Tibial nerve (tissue), 4 donors: ENCODE measurements at regions not wholly inside any gene's neighbourhood (a gene's known extent, or its start where the extent isn't known, plus 50 kb on each side); places are given as distances from the start of the nearest gene placed in this dataset.

Experiments
- DNase-seq, 2 donors: peaks; one replicate each; pipeline ENCODE4 v3.0.0-alpha.2; 2019; ENCODE audit warnings: low spot score in 2 of 2
- H3K27ac ChIP-seq, 4 donors: fragments of 200-600 bp; sonication (generic) in 3 of 4; one replicate each; pipeline ENCODE4 v1.5.1; 2017 to 2019; ENCODE audit warnings: mild to moderate bottlenecking in 1 of 4
- H3K27me3 ChIP-seq, 2 donors: fragments of 200-600 bp; sonication (generic) in 1 of 2; one replicate each; pipeline versions ENCODE4 v1.5.1 to v1.6.0; 2017 to 2019
- H3K36me3 ChIP-seq, 3 donors: fragments of 200-600 bp; sonication (generic); one replicate each; pipeline ENCODE4 v1.5.1; 2018 to 2019
- H3K4me1 ChIP-seq, 4 donors: fragments of 200-600 bp; sonication (generic) in 3 of 4; one replicate each; pipeline ENCODE4 v1.5.1; 2017 to 2019
- H3K4me3 ChIP-seq, 4 donors: fragments of 200-600 bp; sonication (generic) in 3 of 4; one replicate each; pipeline ENCODE4 v1.5.1; 2017 to 2019; ENCODE audit warnings: mild to moderate bottlenecking in 1 of 4, moderate library complexity in 1 of 4
- H3K9me3 ChIP-seq, 4 donors: fragments of 200-600 bp; sonication (generic) in 3 of 4; one replicate each; pipeline ENCODE4 v1.5.1; 2017 to 2019
- CTCF ChIP-seq, 5 experiments: fragments of 200-600 bp in 3 of 5; fragments of 450-650 bp in 2 of 5; sonication (generic) in 3 of 5; IDR thresholded peaks; one replicate each; pipeline ENCODE4 v1.5.1; 2016 to 2019; ENCODE audit warnings: antibody characterized with exemption in 5 of 5, mild to moderate bottlenecking in 3 of 5, moderate library complexity in 2 of 5
- EP300 ChIP-seq, 2 donors: sonication (generic); formaldehyde crosslinking; IDR thresholded peaks; one replicate each; pipeline ENCODE4 v1.6.1; 2017; ENCODE audit warnings: antibody characterized with exemption in 2 of 2, mild to moderate bottlenecking in 1 of 2
- POLR2A ChIP-seq, 2 donors: fragments of 450-650 bp; IDR thresholded peaks; one replicate each; pipeline ENCODE4 v1.6.1; 2017; ENCODE audit warnings: antibody characterized with exemption in 2 of 2, mild to moderate bottlenecking in 2 of 2, moderate library complexity in 2 of 2
- WGBS, 2 donors: methylation state at CpG; one replicate each; pipeline ENCODE4 v1.1.5; 2018; 5-methylcytosine and 5-hydroxymethylcytosine counted together

GRCh38 chr2:48870942-48871341 lies 115.4 kb upstream of the LHCGR start:
- Histone ChIP-seq H3K9me3 (no peaks in the 10 kb centered on the region), H3K4me1 (no peaks in the 10 kb centered on the region), H3K36me3 (no peaks in the 10 kb centered on the region), H3K4me3 (no peak overlapping the region), H3K27me3 (no peaks in the 10 kb centered on the region), H3K27ac (no peak overlapping the region)
- 74 to 77% methylated on average over 4 of the region's 4 CpGs for WGBS, 2 donors
- TF ChIP-seq POLR2A (IDR thresholded peaks at IDR 0.05): no peak
- TF ChIP-seq CTCF (IDR thresholded peaks at IDR 0.05): no peak
- TF ChIP-seq EP300 (IDR thresholded peaks at IDR 0.05): no peak
- DNase-seq: no peak

GRCh38 chr2:48870503-48870902 lies 115.0 kb upstream of the LHCGR start:
- Histone ChIP-seq H3K36me3 (no peaks in the 10 kb centered on the region), H3K27me3 (no peaks in the 10 kb centered on the region), H3K4me3 (no peak overlapping the region), H3K4me1 (no peaks in the 10 kb centered on the region), H3K27ac (no peak overlapping the region), H3K9me3 (no peaks in the 10 kb centered on the region)
- TF ChIP-seq POLR2A (IDR thresholded peaks at IDR 0.05) (no peak), EP300 (IDR thresholded peaks at IDR 0.05) (no peak), CTCF (IDR thresholded peaks at IDR 0.05) (no peak)
- 57 to 60% methylated on average over 2 of the region's 2 CpGs for WGBS, 2 donors
- no peak for DNase-seq

GRCh38 chr2:48865704-48866103 lies 110.2 kb upstream of the LHCGR start:
- Histone ChIP-seq H3K4me3 (no peak overlapping the region), H3K27me3 (no peaks in the 10 kb centered on the region), H3K4me1 (no peaks in the 10 kb centered on the region), H3K9me3 (no peaks in the 10 kb centered on the region), H3K27ac (no peak overlapping the region), H3K36me3 (no peaks in the 10 kb centered on the region)
- DNase-seq: no peak
- TF ChIP-seq EP300 (IDR thresholded peaks at IDR 0.05) (no peak), POLR2A (IDR thresholded peaks at IDR 0.05) (no peak)
- WGBS, 2 donors: 52 to 60% methylated on average over 2 of the region's 2 CpGs

GRCh38 chr2:48860380-48860779 lies 104.9 kb upstream of the LHCGR start:
- Histone ChIP-seq H3K9me3 (no peaks in the 10 kb centered on the region), H3K27me3 (no peaks in the 10 kb centered on the region), H3K4me1 (no peaks in the 10 kb centered on the region), H3K27ac (no peak overlapping the region), H3K36me3 (no peaks in the 10 kb centered on the region), H3K4me3 (no peak overlapping the region)
- no peak for DNase-seq
- 45 to 67% methylated on average over 2 of the region's 2 CpGs for WGBS, 2 donors
- TF ChIP-seq POLR2A (IDR thresholded peaks at IDR 0.05): no peak
- TF ChIP-seq EP300 (IDR thresholded peaks at IDR 0.05): no peak
- TF ChIP-seq CTCF (IDR thresholded peaks at IDR 0.05): no peak

- no peak for DNase-seq
- 73 to 78% methylated on average over 3 of the region's 3 CpGs for WGBS, 2 donors
- no peaks in the 10 kb centered on the region for H3K36me3 ChIP-seq
- H3K27ac ChIP-seq: no peak overlapping the region
- H3K9me3 ChIP-seq: no peaks in the 10 kb centered on the region
- no peaks in the 10 kb centered on the region for H3K4me1 ChIP-seq
- no peaks in the 10 kb centered on the region for H3K27me3 ChIP-seq
- no peak overlapping the region for H3K4me3 ChIP-seq
- no peak for TF ChIP-seq CTCF (IDR thresholded peaks at IDR 0.05)
- no peak for TF ChIP-seq POLR2A (IDR thresholded peaks at IDR 0.05)
- TF ChIP-seq EP300 (IDR thresholded peaks at IDR 0.05): no peak
Observed at GRCh38 chr2:48856657-48857056, 101.1 kb upstream of the LHCGR start.

GRCh38 chr2:48856144-48856543 lies 100.6 kb upstream of the LHCGR start:
- Histone ChIP-seq H3K36me3 (no peaks in the 10 kb centered on the region), H3K4me3 (no peak overlapping the region), H3K27me3 (no peaks in the 10 kb centered on the region), H3K4me1 (no peaks in the 10 kb centered on the region), H3K9me3 (no peaks in the 10 kb centered on the region), H3K27ac (no peak overlapping the region)
- TF ChIP-seq POLR2A (IDR thresholded peaks at IDR 0.05) (no peak), CTCF (IDR thresholded peaks at IDR 0.05) (no peak)
- 91% methylated on average over 4 of the region's 4 CpGs for WGBS, 2 donors
- no peak for DNase-seq
